Dedifferentiated amniotic fluid mesenchymal stem cell (primary cell): ENCODE measurements at regions not wholly inside any gene's neighbourhood (a gene's known extent, or its start where the extent isn't known, plus 50 kb on each side); places are given as distances from the start of the nearest gene placed in this dataset.

Experiments
- DNase-seq: peaks from one replicate; pipeline ENCODE4 v3.0.0-alpha.2; 2016; ENCODE audit errors: extremely low spot score

DNA sequence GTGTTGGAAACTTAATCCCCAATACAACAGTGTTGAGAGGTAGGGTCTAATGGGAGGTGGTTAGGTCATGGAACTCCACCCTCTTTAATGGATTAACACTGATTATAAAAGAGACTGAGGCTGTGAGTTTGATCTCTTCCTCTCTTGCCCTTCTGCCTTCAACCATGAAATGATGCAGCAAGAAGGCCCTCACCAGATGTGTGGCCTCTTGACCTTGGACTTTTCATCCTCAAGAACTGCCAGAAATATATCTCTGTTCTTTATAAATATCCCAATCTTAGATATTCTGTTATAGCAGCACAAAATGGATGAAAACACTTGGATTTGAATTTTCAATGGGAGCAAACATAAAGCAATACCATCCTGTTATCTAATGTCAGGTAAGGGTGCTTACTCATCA lies 67.6 kb downstream of the NMUR2 start:
- no peak for DNase-seq

DNA sequence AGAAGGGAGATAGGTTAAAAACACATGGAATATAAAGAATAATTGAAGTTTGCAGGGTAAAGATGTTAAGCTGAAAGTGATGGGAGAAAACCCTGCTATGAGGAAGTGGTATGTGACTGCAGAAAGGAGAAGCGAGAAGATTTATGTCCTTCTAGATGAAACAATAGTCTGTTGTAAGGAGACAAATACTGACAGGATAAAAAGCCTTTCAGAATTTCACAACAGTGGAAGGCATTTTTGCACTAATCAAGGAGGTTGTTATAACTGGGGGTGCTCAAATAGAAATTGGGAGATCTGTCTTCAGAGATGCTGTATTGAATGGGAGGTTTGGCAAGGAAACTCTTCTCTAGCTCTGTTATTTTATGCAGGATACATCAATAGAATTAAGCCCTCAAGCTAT lies 69.6 kb downstream of the NMUR2 start:
- DNase-seq: no peak

DNA sequence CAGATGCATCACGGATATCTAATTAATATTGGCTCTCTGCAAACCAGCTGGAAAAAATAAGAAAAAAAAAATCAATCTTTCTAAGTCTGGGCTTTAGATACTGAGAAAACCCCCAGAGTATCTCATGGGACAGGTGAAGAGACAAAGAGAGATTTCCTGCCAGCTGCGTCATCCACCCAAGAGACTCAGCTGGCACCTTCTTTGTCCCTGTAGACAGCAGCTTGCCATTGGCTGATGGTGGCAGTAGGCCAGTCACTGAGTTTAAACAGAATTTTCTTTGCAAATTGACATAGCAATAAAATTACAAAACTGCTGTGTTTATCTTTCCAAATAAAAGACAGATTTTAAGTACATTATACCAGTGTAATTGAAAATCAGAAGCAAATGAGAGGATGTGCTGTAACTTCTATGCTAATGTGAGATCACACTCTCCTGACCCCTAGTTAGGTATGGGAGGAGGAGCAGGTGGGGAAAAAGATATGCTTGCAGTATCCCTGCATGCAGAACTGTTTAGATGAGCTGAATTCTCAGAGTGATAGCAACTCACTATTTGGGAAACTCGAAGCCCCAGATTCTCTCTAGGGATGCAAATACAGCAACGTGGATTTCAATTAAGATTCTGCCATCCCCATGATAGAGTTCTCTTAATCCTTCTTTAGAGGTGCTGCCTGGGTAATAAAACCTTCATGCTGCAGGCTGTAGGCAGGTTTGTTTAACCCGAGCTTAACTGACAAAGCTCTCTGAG lies 72.2 kb downstream of the NMUR2 start:
- no peak for DNase-seq

DNA sequence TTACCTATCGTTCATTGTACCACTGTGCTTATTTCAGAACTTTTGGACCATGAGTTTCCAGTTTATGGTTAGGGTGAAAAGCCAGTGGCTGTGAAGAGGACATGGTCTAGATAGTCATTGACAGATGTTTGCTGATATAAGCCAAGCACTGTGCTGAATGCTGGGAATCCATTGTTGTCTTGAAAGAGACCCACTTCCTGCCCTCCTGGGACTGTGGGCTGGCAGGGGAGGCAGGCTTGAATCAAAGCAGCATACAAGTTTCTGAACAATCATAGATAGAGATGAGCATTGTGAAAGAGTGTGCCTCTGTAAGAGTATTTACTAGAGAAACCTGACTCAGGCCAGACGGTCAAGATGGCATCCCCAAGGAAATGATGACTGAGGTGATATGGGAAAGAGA lies 73.4 kb downstream of the NMUR2 start:
- no peak for DNase-seq

DNA sequence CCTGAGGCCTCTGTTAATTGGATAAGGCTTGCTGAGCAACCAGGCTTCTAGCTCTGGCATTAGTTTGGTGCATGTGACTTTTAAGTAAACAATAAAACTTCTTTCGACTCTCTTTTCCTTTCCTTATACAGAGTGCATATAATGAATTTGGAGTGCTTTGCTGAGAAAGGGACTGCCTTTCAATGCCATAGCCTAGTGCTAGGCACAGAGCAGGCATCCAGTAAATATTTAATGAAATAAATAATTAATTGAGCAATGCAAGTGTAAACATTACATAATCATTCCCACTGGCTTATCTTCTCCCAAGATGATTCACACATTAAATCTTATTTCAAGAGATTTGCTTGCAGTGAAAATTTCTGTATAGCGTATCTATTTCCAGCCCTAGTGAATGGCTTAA lies 74.1 kb downstream of the NMUR2 start:
- no peak for DNase-seq

DNA sequence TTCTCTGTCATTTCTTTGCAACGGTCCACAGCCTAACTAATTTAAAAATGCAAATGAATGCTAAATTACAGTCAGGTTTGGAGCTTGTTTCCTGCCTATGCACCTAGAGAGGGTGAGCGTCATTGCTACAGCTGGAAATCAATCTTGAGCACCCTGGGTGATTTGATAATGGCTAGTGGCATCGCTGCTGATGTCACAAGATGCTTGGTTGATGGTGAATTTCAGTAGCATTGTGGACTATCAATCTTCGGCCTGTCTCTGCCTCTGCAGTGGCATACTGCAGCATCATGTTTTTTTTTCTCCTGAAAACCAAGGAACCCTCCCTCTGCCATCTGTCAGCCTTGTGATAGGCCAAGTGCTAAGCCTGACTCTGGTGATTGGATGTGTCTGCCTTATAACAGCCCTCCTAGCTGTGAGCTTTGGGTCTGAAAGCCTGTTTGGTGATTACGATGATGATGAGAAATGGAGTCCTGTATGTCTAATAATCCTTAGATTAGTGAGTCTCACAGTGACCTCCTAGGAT lies 75.3 kb downstream of the NMUR2 start:
- no peak for DNase-seq

DNA sequence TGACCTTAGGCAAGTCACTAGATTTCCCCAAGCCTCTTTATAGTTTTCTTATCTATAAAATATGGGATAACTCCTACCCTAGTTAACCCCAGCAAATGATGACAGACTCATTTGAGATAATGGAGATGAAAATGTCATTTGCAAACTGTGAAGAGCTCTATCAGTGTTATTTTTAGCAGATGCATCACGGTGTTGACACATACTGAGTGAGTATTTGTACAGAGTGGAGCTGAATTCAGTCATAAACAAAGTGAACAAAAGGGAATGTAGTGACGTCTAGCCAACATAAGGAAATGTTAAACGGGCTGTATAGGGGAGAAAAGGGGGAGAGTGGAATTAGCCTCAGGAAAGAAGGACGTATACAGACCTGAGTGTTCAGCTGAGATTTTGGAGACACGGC lies 75.9 kb downstream of the NMUR2 start:
- no peak for DNase-seq

DNA sequence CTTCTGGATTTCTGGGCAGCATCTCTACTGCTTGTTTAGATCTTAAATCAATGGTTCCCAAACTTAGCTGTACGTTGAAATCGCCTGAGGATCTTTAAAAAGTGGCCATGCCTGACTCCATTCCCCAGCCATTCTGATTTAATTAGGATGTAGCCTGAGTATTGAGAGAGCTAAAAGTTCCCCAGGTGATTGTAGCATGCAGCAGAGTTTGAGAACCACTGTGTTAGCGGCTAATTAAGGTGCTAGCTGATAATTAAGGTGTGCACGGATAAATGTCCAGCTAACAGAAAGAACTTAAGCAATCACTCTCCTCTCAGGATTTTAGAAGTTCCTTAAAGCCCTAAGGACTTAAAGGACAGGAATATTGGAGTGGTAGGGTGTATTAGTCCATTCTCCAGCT lies 89.1 kb downstream of the NMUR2 start:
- DNase-seq: no peak

DNA sequence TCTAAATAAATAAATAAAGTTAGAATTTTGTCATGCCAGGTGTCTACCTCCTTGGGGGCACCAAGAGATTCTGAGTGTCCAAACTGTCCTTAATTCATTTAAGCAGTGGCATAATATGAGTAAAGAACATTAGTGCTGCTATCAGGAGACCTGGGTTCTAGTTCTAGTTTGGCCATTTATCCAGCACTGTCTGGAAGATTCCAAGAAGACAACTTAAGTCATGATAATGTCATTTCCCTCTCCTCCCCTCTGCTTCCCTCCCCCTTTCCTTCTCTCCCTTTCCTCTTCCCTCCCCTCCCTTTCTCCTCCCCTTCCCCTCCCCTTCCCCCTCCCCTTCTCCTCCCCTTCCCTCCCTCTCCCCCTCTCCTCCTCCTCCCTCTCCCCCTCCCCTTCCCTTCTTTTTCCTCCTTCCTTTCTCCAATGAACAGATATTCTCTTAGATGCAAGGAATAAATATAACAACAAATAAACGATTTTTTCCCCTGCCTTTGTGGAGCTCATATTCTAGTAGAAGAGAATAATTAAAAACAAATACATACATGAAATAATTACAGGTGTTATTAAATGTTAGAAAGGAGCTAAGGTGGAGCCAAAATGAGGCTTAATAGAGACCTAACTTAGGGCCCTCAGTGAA lies 90.8 kb downstream of the NMUR2 start:
- no peak for DNase-seq

DNA sequence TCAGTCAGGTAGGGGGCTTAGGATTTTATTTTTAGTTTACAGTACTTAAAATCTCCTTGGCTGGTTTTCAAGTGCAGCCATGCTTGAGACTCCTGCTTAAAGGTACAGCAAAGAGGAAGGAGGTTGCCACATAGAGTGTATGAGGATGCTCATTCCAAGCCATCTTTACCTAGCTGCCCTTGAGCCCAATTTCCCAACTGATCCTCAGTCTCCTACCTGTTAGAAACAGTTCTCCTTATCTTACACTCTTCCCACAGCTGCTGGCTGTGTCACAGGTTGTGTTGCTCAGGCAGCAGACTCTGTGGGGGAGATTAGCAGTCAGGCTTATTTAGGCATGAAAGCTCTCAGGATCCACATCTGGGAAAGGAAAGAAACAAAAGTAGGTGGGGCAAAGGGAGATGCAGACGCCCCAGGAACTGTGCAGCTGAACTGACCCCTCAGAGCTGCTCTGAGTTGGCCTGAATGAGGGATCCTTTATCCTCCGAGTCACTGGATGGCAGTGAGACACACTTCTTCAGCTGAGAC lies 95.1 kb downstream of the NMUR2 start:
- no peak for DNase-seq

DNA sequence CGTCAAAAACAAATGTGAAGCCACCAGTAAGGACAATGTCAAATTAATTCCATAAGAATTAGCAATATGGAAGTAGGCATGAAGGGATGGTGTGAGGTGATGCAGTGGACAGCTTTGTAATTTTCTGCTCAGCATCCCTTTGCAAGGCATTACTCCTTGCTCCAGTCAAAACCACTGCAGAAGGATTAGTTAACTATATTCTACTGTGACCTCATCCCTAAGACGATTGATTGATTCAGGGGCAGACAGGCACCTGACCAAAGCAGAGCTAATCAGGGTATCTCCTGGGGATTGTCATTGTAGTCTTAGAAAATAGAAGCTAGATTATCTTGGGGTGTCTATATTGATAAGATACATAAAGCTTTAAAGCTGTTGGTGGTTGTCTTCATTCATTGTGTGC lies 98.7 kb downstream of the NMUR2 start:
- DNase-seq: no peak

DNA sequence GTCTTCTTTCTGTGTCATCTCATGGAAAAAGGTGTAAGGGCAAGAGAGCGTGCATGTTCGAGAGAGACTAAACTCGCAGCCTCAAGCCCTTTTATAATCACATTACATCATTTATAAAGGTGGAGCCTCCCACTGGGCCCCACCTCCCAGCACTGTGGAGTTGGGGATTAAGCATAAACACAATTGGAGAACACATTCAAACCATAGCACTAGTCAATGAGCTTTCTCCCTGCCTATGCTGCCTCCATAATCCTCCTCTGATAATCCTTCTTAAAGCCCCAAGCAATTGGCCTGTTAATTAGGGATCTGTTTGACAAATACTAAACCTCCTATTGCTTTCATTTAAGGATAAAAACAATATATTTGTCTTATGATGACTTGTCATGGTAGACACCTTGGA lies 99.6 kb downstream of the NMUR2 start:
- no peak for DNase-seq

DNA sequence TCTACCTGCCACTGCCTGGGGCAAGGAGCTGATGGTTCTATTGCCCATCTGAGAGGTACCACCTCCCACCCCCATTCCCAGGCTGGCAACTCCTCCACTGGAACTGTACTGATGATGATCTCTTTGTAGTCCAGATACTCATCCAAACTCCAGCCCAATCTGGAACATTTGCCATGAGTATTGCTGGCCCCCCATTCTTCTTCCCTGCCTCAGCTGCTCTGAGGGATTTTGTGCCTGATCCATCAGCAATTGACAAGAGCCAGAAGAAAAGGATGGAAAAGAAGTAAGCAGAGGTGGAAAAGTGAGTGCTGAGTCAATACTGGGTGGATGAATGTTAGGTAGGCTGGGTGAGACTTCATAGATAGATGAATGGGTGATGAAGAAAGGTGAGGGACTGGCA lies 101.2 kb downstream of the NMUR2 start:
- DNase-seq: no peak

DNA sequence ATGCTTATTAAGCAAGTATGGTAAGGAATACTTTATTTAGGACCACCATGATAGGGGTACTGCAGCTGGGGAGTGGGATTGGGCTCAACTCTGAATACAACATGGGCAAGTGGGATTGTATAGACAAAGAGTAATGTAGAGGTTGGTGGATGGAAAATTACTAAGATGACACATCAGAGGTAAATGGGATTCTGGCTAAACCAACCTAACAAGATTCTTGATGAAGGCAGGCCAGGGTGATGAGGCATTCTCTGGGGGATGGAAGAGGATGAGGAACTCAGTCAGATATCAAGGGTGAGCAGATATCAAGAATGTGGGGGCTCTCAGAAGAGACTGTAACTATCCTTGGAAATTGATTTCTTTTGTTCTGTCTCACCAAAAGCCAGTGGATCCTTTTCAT lies 107.2 kb downstream of the NMUR2 start:
- DNase-seq: no peak

DNA sequence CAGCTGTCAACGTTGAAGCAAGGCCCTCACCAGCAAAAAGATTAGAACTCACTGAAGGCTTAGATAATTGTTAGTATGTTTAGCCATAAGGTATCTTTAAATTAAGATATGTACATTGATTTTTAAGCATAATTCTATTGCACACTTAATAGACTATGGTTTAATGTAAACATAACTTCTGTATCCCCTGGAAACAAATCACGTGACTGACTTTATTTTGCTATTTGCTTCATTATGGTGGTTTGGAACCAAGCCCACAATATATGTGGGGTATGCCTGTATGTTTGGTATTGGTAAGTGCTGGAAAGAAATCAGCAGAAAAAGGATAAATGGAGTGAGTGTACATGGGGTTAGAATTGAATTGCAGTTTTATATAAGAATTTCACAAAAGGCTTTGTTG lies 111.9 kb downstream of the NMUR2 start:
- no peak for DNase-seq

DNA sequence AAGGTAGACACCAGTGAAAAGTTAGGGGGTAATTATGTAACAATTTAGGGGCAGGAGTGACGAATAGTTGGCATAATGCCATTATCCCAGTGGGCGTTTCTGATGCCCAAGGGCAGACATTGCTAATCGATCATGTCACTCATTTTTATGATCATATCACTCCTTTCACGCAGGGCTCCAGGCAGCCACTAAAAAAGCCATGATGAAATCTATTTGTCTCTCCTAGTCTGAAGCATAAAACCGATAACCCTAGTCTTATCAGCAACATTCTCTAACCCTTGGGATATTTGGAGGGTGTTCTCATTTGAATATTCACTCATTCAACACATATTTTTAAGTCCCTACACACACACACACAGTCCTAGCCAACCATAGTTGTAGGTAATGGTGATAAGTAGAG lies 114.9 kb downstream of the NMUR2 start:
- DNase-seq: no peak

DNA sequence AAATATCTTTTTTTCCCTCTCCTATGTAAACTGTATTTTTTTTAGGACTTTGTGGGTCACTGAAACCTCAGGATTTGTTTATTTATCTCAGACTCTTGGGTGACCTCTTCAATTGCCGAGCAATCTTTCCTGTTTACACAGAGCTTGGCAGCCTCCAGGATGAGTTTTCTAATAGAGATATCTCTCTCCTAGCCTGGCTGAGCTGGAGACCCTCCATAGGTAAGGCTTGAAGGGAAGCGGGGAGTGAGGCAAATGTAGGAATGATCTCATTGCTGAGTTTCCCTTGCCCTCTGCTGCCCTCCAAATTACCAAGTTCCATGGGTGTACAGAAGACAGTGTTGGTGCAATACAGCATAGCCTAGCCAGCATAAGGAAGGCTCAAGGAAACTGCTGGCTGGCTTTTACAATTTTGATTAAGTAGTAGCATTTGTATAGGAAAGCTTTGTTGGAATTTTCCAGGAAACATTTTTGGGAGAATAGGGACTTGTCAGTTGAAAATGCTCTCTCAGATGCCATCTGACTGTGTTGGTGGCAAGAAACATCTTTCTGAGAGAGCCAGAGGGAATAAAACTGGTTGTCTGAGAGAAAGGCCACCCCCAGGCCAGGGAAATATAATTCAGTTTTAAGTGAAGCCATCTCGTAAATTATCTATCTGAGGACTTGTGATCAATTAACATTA lies 116.0 kb downstream of the NMUR2 start:
- no peak for DNase-seq

DNA sequence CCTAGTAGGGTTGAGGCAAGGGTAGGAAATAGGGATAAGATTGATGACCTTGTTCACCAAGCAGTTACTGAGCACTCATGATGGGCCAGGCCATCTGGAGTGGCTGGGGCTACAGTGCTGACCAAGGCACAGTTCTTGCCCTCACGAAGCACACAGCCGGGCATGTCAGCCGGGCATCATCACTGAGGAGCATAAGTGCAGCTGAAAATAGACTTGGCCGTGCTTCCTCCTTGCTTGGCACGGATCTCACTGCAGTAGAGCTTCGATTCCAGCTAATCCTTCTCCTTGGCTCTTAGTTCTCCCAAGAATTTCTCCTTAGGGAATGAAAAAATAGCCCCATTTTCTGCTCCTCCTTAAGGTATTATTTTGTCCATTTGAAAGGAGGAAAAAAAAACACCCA lies 116.6 kb downstream of the NMUR2 start:
- DNase-seq: no peak

DNA sequence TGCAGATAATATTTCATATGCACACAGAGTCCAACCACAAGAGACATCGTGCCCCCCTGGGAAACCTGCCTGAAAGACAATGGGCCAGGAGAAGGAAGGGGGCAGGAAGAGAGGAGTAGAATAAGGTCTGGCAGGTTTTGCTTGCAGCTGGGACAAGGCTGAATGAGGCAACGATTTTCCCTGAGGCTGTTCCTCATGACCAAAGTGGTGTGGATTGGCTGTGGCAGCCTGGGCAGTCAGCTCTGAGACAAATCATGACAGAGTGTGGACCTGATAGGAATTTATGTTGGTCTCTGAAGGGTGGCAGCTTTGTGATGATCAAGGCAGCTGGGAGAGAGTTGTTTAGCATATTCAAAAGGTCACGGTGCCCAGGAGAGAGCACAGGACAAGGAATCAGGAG lies 119.3 kb downstream of the NMUR2 start:
- DNase-seq: no peak

DNA sequence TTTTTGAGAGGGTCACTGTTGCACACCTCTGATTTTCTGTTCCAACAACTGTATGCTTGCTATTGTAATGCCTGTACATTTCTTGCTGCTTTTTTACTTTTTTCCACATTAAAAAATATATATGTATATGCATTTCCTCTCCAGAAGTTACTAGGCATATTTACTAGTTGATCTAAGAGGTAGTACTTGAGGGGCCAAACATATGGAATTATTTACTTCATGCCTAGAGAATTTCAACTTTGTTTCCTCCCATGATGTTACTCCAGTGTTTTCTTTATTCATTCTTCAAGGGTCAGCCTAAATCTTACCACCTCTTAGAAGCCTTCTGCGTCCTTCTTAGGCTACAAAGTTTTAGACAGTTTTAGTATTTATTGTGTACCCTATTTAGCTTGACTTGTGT lies 122.7 kb downstream of the NMUR2 start:
- DNase-seq: no peak

DNA sequence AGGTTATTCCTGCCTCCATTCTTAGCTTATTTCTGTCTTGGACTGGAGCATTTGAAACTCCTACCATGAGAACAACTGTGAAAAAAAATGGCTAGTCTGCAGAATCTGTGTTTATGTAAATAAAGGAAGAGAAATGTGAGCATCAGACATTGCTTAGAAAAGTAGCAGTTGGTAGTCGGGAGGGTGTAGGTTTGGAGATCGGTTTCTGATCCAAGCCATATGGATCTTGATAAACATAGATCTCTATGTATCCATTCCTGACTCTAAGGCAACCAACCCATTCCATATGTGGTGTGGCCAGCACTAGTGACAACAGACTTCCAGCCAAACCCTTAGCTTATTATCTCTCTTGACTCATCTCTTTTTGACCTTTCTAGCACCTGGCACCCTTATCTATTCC lies 127.1 kb downstream of the NMUR2 start:
- DNase-seq: no peak

DNA sequence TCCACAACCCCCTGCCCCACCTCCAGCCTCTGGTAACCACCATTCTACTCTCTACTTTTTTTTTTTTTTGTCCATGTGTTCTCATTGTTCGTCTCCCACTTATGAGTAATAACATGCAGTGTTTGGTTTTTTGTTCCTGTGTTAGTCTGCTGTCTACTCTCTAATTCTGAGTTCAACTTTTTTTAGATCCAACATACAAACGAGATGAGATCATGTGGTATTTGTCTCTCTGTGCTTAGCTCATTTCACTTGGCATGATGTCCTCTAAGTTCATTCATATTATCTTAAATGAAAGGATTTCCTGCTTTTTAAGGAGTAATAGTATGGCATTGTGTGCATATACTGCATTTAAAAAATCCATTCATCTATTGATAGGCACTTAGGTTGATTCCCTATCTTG lies 130.9 kb downstream of the NMUR2 start:
- no peak for DNase-seq

DNA sequence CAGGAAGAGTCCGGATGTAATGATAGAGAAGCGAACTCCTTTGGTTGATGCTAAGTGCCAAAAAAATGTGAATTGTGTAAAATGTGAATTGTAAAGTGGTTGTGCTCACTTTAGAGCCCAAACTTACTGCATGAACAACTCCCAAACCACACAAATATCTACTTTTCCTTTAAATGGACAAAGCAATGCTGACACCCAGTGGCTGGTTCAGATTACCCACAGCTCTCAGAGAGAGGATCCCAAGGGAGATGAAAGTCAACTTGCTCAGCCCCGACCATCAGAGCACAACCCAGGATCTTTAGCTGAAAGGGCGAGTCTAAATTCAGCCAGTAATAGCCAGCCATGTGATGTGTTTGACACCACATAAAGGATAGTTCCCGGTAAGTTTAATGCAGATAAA lies 133.7 kb downstream of the NMUR2 start:
- no peak for DNase-seq
